ENCODE measurements at regions not wholly inside any gene's neighbourhood (a gene's known extent, or its start where the extent isn't known, plus 50 kb on each side); places are given as distances from the start of the nearest gene placed in this dataset.

- no peak for DNase-seq (ENCODE audit: low read depth in 4 of 4, low spot score in 1 of 4)
Measured at GRCh38 chr21:43348801-43349261, 78.1 kb downstream of the SIK1 start.

- DNase-seq (ENCODE audit: low read depth in 4 of 4, low spot score in 1 of 4): no peak
Measured at GRCh38 chr21:43348170-43348766, 78.7 kb downstream of the SIK1 start.

- no peak for DNase-seq (ENCODE audit: low read depth in 4 of 4, low spot score in 1 of 4)
Measured at GRCh38 chr21:43347461-43348169, 79.3 kb downstream of the SIK1 start.

GRCh38 chr21:43346551-43346950, 80.4 kb downstream of the SIK1 start:
- no peak for DNase-seq (ENCODE audit: low read depth in 4 of 4, low spot score in 1 of 4)

- no peak for DNase-seq (ENCODE audit: low read depth in 4 of 4, low spot score in 1 of 4)
Measured at GRCh38 chr21:43345746-43346409, 81.1 kb downstream of the SIK1 start.

- no peak for DNase-seq (ENCODE audit: low read depth in 4 of 4, low spot score in 1 of 4)
Measured at GRCh38 chr21:43345046-43345745, 81.7 kb downstream of the SIK1 start.

GRCh38 chr21:43343992-43344886, 82.7 kb downstream of the SIK1 start:
- DNase-seq (ENCODE audit: low read depth in 4 of 4, low spot score in 1 of 4): no peak

GRCh38 chr21:43343095-43343991, 83.6 kb downstream of the SIK1 start:
- no peak for DNase-seq (ENCODE audit: low read depth in 4 of 4, low spot score in 1 of 4)

GRCh38 chr21:43342301-43342881, 84.5 kb downstream of the SIK1 start:
- DNase-seq (ENCODE audit: low read depth in 4 of 4, low spot score in 1 of 4): no peak

GRCh38 chr21:43341378-43342161, 85.4 kb downstream of the SIK1 start:
- no peak for DNase-seq (ENCODE audit: low read depth in 4 of 4, low spot score in 1 of 4)

GRCh38 chr21:43340491-43341377, 86.2 kb downstream of the SIK1 start:
- DNase-seq (ENCODE audit: low read depth in 4 of 4, low spot score in 1 of 4): no peak

- no peak for DNase-seq (ENCODE audit: low read depth in 4 of 4, low spot score in 1 of 4)
Measured at GRCh38 chr21:43339668-43340067, 87.3 kb downstream of the SIK1 start.

GRCh38 chr21:43338951-43339350, 88.0 kb downstream of the SIK1 start:
- no peak for DNase-seq (ENCODE audit: low read depth in 4 of 4, low spot score in 1 of 4)

GRCh38 chr21:43337901-43338655, 88.9 kb downstream of the SIK1 start:
- DNase-seq (ENCODE audit: low read depth in 4 of 4, low spot score in 1 of 4): no peak

GRCh38 chr21:43335119-43335518, 91.8 kb downstream of the SIK1 start:
- DNase-seq (ENCODE audit: low read depth in 4 of 4, low spot score in 1 of 4): no peak

- DNase-seq (ENCODE audit: low read depth in 4 of 4, low spot score in 1 of 4): no peak
Measured at GRCh38 chr21:43334214-43334958, 92.5 kb downstream of the SIK1 start.

Measured in stimulated activated CD4-positive, alpha-beta T cell treated with anti-CD3 and anti-CD28 coated beads, Interleukin-1b, Interleukin-23, amount 100 ng/mL, for 24 hours (primary cell).